Testis (tissue), 2 donors: ENCODE measurements at regions not wholly inside any gene's neighbourhood (a gene's known extent, or its start where the extent isn't known, plus 50 kb on each side); places are given as distances from the start of the nearest gene placed in this dataset.

Experiments used
- DNase-seq: peaks from one replicate; pipeline ENCODE4 v3.0.0-alpha.2; 2019
- H3K27ac ChIP-seq, 2 donors: fragments of 200-600 bp; sonication (generic); one replicate each; pipeline ENCODE4 v1.5.1; 2019
- H3K27me3 ChIP-seq: fragments of 200-600 bp; sonication (generic); one replicate; pipeline ENCODE4 v1.5.1; 2019
- H3K36me3 ChIP-seq: fragments of 200-600 bp; sonication (generic); one replicate; pipeline ENCODE4 v1.5.1; 2017; ENCODE audit warnings: low read depth; ENCODE audit errors: missing control alignments
- H3K4me1 ChIP-seq: fragments of 200-600 bp; sonication (generic); one replicate; pipeline ENCODE4 v1.5.1; 2019
- H3K4me3 ChIP-seq, 2 donors: fragments of 200-600 bp; sonication (generic); one replicate each; pipeline ENCODE4 v1.5.1; 2017 to 2019
- H3K9me3 ChIP-seq: fragments of 200-600 bp; sonication (generic); one replicate; pipeline ENCODE4 v1.5.1; 2017
- POLR2A ChIP-seq: fragments of 450-650 bp; IDR thresholded peaks from one replicate; pipeline ENCODE4 v1.6.1; 2017; ENCODE audit warnings: antibody characterized with exemption, mild to moderate bottlenecking, moderate library complexity
- WGBS, 2 donors: methylation state at CpG; one replicate each; pipeline ENCODE4 v1.1.5; 2018; 5-methylcytosine and 5-hydroxymethylcytosine counted together
- intact Hi-C: fragments of 100-400 bp; cut with DNase I; formaldehyde crosslinking; loops from one replicate; pipeline ENCODE4 v1.15.1; 2023; ENCODE audit warnings: low total_unique reads
- TF ChIP-seq, protein P1 (sequence below), 3 experiments: fragments of 450-650 bp in 2 of 3; fragments of 200-600 bp in 1 of 3; sonication (generic) in 1 of 3; IDR thresholded peaks; one replicate each; pipeline ENCODE4 v1.5.1; 2016 to 2019; ENCODE audit warnings: antibody characterized with exemption in 3 of 3, mild to moderate bottlenecking in 2 of 3, moderate library complexity in 1 of 3

GRCh38 chr5:38669361-38669880, 113.0 kb upstream of the LIFR start:
- TF ChIP-seq POLR2A = no peak
- TF ChIP-seq, protein P1, sequence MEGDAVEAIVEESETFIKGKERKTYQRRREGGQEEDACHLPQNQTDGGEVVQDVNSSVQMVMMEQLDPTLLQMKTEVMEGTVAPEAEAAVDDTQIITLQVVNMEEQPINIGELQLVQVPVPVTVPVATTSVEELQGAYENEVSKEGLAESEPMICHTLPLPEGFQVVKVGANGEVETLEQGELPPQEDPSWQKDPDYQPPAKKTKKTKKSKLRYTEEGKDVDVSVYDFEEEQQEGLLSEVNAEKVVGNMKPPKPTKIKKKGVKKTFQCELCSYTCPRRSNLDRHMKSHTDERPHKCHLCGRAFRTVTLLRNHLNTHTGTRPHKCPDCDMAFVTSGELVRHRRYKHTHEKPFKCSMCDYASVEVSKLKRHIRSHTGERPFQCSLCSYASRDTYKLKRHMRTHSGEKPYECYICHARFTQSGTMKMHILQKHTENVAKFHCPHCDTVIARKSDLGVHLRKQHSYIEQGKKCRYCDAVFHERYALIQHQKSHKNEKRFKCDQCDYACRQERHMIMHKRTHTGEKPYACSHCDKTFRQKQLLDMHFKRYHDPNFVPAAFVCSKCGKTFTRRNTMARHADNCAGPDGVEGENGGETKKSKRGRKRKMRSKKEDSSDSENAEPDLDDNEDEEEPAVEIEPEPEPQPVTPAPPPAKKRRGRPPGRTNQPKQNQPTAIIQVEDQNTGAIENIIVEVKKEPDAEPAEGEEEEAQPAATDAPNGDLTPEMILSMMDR (IDR thresholded peaks at IDR 0.05) = no peak
- intact Hi-C loops = loop anchor here (10.0 kb wide), 1 partner anchor 225 kb away; no protein-coding TSS in a partner anchor
- WGBS, 2 donors = 79 to 86% methylated on average over 2 of the region's 2 CpGs

DNA sequence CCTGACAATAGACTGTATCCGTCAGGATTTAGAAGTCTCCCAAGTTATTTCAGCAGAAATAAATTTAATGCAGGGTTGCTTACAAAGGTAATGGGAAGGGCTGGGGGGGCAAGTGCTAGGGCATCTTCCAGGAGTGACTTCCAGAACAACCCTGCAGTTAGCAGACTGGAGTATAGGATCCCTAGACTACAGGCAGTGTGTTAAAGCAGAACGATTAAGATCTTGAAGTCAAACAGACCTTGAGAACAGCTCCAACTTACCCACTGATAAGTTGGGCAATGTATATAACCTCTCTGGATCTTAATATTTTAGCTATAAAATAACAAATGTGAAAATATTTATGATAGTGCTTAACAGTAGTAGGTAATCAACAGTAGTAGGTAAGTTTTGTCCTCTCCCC, 113.6 kb upstream of the LIFR start:
- Histone ChIP-seq H3K27me3 (no peaks in the 10 kb centered on the region), H3K36me3 (no peaks in the 10 kb centered on the region), H3K27ac (no peak overlapping the region), H3K4me3 (no peak overlapping the region), H3K4me1 (peaks cover 19% of the 10 kb centered on the region), H3K9me3 (no peaks in the 10 kb centered on the region)
- TF ChIP-seq, protein P1 (IDR thresholded peaks at IDR 0.05) = no peak
- TF ChIP-seq POLR2A = no peak
- 79 to 91% methylated on average over 2 of the region's 2 CpGs for WGBS, 2 donors
- intact Hi-C loops = no loop called here
- DNase-seq = no peak

More at GRCh38 chr5:38669361-38669880, 113.0 kb upstream of the LIFR start:
- H3K27me3 ChIP-seq = no peaks in the 10 kb centered on the region
- H3K9me3 ChIP-seq = no peaks in the 10 kb centered on the region
- no peak overlapping the region for H3K27ac ChIP-seq
- H3K4me1 ChIP-seq = peaks cover 19% of the 10 kb centered on the region
- H3K36me3 ChIP-seq = no peaks in the 10 kb centered on the region
- DNase-seq = no peak
- no peak overlapping the region for H3K4me3 ChIP-seq

- Histone ChIP-seq H3K4me1 (peaks cover 16% of the 10 kb centered on the region), H3K36me3 (no peaks in the 10 kb centered on the region), H3K27me3 (no peaks in the 10 kb centered on the region), H3K27ac (no peak overlapping the region), H3K4me3 (no peak overlapping the region), H3K9me3 (no peaks in the 10 kb centered on the region)
- DNase-seq = no peak
- TF ChIP-seq, protein P1 (IDR thresholded peaks at IDR 0.05) = no peak
- TF ChIP-seq POLR2A = no peak
- intact Hi-C loops = no loop called here
- WGBS, 2 donors = 33 to 44% methylated on average over 1 of the region's 1 CpG
Measured at GRCh38 chr5:38670878-38671277, 114.4 kb upstream of the LIFR start.

DNA sequence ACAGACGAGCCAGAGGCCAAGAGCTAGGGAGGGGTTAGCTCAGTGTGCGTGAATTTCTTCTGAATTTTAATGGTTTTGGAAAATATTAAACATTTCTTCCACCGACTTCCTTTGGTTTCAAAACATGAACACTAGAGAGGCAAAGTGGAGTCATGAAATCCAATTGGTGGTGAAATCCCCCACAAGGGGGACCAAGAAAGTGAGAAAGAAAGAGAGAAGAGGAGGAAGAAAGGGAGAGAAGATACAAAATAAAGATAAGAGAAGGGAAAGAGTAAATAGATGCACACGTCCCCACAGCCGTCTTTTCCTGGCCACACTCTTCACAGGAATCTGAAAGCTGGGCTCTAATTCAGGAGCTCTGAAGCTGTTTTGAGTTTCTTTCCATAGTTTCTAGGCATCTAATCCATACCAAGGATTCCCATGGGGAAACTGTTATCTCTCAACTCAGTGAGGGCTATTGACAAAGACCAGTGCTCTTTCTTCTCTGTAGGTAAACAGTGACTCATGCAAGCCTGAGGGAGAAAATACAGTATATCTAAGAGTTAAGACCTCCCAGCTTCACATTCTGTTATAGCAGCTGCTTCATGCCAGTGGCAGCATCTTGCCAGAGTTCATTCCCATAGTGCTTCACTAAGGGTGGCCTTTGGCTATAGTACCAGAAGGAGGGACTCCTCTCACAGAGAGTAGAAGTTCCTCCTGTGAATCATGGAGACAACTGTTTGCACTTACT, 115.8 kb upstream of the LIFR start:
- intact Hi-C loops = no loop called here
- Histone ChIP-seq H3K27me3 (no peaks in the 10 kb centered on the region), H3K36me3 (no peaks in the 10 kb centered on the region), H3K27ac (no peak overlapping the region), H3K4me3 (no peak overlapping the region), H3K9me3 (no peaks in the 10 kb centered on the region), H3K4me1 (peaks cover 4% of the 10 kb centered on the region)
- WGBS, 2 donors = 69 to 70% methylated on average over 5 of the region's 5 CpGs
- TF ChIP-seq POLR2A = no peak
- TF ChIP-seq, protein P1 (IDR thresholded peaks at IDR 0.05) = no peak
- no peak for DNase-seq

DNA sequence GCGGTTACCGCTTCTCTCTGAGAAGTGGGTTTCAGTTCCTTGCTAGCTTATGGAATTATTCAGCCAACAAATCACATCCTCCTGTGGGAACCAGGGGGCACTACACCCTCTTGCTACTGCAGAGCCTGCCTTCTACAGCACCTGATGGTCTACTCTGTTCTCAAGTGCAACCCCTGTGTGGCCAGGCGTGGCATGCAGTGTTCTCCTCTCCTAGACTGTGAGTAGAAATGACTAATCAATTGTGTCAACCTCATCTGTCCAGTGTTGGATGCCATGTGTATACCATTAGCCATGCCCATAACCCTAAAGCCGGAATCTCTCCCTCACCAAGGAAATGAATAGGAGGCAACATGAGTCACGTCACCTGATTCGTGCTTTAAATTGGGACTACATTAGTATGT, 117.2 kb upstream of the LIFR start:
- Histone ChIP-seq H3K4me1 (no peaks in the 10 kb centered on the region), H3K9me3 (no peaks in the 10 kb centered on the region), H3K36me3 (no peaks in the 10 kb centered on the region), H3K27ac (no peak overlapping the region), H3K4me3 (no peak overlapping the region), H3K27me3 (no peaks in the 10 kb centered on the region)
- TF ChIP-seq, protein P1 (IDR thresholded peaks at IDR 0.05) = no peak
- no peak for TF ChIP-seq POLR2A
- WGBS, 2 donors = 97 to 100% methylated on average over 6 of the region's 6 CpGs
- intact Hi-C loops = no loop called here
- no peak for DNase-seq
